ENCODE measurements at regions not wholly inside any gene's neighbourhood (a gene's known extent, or its start where the extent isn't known, plus 50 kb on each side); places are given as distances from the start of the nearest gene placed in this dataset.

DNA sequence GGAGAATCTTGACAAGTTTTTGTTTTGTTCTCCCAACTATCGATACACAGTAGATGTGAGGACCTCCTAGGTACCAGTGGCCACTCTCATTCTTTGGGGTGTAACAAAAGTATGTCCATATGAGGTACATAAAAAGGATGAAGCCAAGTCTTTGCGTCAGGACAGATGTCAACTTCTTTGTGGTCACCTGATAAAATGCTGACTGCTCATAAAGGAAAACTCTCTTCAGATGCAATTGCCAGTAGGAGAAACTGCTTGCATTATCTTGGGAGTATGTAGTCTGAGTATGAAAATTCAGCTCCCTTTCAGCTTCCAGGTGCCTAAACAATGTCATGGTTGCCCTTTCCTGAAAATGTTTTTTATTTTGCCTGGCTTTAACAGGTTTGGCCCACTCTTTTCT lies 123.8 kb upstream of the GOLIM4 start (continued):
- TF ChIP-seq, protein P1, sequence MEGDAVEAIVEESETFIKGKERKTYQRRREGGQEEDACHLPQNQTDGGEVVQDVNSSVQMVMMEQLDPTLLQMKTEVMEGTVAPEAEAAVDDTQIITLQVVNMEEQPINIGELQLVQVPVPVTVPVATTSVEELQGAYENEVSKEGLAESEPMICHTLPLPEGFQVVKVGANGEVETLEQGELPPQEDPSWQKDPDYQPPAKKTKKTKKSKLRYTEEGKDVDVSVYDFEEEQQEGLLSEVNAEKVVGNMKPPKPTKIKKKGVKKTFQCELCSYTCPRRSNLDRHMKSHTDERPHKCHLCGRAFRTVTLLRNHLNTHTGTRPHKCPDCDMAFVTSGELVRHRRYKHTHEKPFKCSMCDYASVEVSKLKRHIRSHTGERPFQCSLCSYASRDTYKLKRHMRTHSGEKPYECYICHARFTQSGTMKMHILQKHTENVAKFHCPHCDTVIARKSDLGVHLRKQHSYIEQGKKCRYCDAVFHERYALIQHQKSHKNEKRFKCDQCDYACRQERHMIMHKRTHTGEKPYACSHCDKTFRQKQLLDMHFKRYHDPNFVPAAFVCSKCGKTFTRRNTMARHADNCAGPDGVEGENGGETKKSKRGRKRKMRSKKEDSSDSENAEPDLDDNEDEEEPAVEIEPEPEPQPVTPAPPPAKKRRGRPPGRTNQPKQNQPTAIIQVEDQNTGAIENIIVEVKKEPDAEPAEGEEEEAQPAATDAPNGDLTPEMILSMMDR (conservative IDR thresholded peaks at IDR 0.05; ENCODE audit: low read depth in 2 of 2) = no peak
- no peak for TF ChIP-seq CREB1 (CRISPR knock-in tag; IDR thresholded peaks at IDR 0.05; ENCODE audit: low read depth)
- no peak for TF ChIP-seq ZNF331 (CRISPR knock-in tag; IDR thresholded peaks at IDR 0.05; ENCODE audit: low read depth)

DNA sequence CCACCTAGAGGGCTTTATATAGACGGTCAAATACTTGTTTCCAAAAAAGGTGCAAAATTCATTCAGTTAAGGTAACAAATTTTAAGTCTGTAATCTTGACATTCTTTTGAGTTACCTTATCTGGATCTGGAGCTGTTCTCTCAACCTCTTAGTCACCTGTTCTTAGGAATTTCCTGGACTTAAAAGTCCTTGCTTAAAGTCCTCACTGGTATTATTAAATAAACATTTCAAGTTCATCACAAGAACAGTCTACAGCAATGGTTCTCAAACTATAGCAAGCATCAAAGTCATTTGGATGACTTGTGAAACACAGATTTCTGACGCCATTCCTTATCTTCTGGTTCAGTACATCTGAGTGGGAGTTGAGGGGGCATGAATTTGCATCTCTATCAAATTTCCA lies 122.9 kb upstream of the GOLIM4 start:
- Mint-ChIP-seq H3K36me3 (ENCODE audit: low read depth) (no peaks in the 10 kb centered on the region), H3K9me3 (no peaks in the 10 kb centered on the region), H3K4me3 (no peak overlapping the region), H3K27me3 (ENCODE audit: insufficient read depth, low read depth, poor library complexity) (no peaks in the 10 kb centered on the region), H3K27ac (no peak overlapping the region), H3K4me1 (peaks cover 16% of the 10 kb centered on the region)
- Histone ChIP-seq H3K79me2 (replicated peaks; ENCODE audit: insufficient read depth) (no peaks in the 10 kb centered on the region), H3F3A (replicated peaks; ENCODE audit: low read depth) (no peaks in the 10 kb centered on the region), H3K27ac (ENCODE audit: low read depth) (no peak overlapping the region), H3K4me2 (no peak overlapping the region), H3K36me3 (ENCODE audit: insufficient read depth) (no peaks in the 10 kb centered on the region), H4K20me1 (replicated peaks; ENCODE audit: insufficient read depth) (no peaks in the 10 kb centered on the region), H2AFZ (no peak overlapping the region), H3K4me3 (no peak overlapping the region), H3K9me2 (ENCODE audit: insufficient read depth) (no peaks in the 10 kb centered on the region; the same call in 1 of the 2 replicates), H3K4me1 (ENCODE audit: insufficient read depth) (no peaks in the 10 kb centered on the region; the same call in 1 of the 2 replicates), H3K27me3 (ENCODE audit: insufficient read depth) (no peaks in the 10 kb centered on the region)
- TF ChIP-seq POLR2AphosphoS5 (IDR thresholded peaks at IDR 0.05; ENCODE audit: low read depth) = no peak
- ATAC-seq (no peak), DNase-seq (ENCODE audit: low spot score) (no peak)

DNA sequence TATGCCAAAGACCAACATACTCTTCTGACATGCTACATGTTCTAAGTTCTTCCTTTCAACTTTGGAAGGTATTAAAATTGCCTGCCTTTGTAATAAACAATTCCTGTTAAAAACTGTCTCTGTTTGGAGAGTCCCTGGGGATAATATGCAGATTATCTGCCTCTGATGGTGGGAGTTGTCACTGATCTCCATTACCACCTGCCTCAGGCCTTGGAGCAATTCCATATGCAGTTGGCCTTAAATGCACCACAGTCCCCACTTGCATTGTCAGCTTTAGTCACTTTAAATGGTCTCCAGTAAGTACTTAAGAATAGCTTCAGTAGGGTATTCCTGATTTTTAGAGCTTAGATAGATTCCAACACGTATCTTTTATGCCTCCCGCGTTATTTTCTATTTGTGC lies 121.1 kb upstream of the GOLIM4 start:
- H3F3A ChIP-seq (replicated peaks; ENCODE audit: low read depth) = no peaks in the 10 kb centered on the region
- H3K27me3 Mint-ChIP-seq (ENCODE audit: insufficient read depth, low read depth, poor library complexity) = no peaks in the 10 kb centered on the region
- H2AFZ ChIP-seq = no peak overlapping the region
- H3K4me1 ChIP-seq (ENCODE audit: insufficient read depth) = no peaks in the 10 kb centered on the region
- no peaks in the 10 kb centered on the region for H4K20me1 ChIP-seq (replicated peaks; ENCODE audit: insufficient read depth)
- DNase-seq (ENCODE audit: low spot score) (no peak), ATAC-seq (no peak)
- H3K79me2 ChIP-seq (replicated peaks; ENCODE audit: insufficient read depth) = no peaks in the 10 kb centered on the region
- no peak overlapping the region for H3K27ac ChIP-seq (ENCODE audit: low read depth)
- no peaks in the 10 kb centered on the region for H3K27me3 ChIP-seq (ENCODE audit: insufficient read depth)
- H3K36me3 ChIP-seq (ENCODE audit: insufficient read depth) = no peaks in the 10 kb centered on the region
- no peaks in the 10 kb centered on the region for H3K9me3 Mint-ChIP-seq
- H3K27ac Mint-ChIP-seq = no peak overlapping the region
- H3K9me2 ChIP-seq (ENCODE audit: insufficient read depth) = no peaks in the 10 kb centered on the region; the same call in 1 of the 2 replicates
- H3K36me3 Mint-ChIP-seq (ENCODE audit: low read depth) = no peaks in the 10 kb centered on the region
- no peak overlapping the region for H3K4me3 ChIP-seq
- peaks cover 12% of the 10 kb centered on the region; the same call in 2 of the 3 replicates for H3K4me1 Mint-ChIP-seq
- no peak overlapping the region for H3K4me2 ChIP-seq
- TF ChIP-seq, protein P2, sequence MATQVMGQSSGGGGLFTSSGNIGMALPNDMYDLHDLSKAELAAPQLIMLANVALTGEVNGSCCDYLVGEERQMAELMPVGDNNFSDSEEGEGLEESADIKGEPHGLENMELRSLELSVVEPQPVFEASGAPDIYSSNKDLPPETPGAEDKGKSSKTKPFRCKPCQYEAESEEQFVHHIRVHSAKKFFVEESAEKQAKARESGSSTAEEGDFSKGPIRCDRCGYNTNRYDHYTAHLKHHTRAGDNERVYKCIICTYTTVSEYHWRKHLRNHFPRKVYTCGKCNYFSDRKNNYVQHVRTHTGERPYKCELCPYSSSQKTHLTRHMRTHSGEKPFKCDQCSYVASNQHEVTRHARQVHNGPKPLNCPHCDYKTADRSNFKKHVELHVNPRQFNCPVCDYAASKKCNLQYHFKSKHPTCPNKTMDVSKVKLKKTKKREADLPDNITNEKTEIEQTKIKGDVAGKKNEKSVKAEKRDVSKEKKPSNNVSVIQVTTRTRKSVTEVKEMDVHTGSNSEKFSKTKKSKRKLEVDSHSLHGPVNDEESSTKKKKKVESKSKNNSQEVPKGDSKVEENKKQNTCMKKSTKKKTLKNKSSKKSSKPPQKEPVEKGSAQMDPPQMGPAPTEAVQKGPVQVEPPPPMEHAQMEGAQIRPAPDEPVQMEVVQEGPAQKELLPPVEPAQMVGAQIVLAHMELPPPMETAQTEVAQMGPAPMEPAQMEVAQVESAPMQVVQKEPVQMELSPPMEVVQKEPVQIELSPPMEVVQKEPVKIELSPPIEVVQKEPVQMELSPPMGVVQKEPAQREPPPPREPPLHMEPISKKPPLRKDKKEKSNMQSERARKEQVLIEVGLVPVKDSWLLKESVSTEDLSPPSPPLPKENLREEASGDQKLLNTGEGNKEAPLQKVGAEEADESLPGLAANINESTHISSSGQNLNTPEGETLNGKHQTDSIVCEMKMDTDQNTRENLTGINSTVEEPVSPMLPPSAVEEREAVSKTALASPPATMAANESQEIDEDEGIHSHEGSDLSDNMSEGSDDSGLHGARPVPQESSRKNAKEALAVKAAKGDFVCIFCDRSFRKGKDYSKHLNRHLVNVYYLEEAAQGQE (IDR thresholded peaks at IDR 0.05; ENCODE audit: unreplicated experiment) = no peak
- TF ChIP-seq EZH2 (IDR thresholded peaks at IDR 0.05; ENCODE audit: low read depth, unreplicated experiment) (no peak), JUNB (IDR thresholded peaks at IDR 0.05; ENCODE audit: unreplicated experiment) (no peak), NANOG (IDR thresholded peaks at IDR 0.05; ENCODE audit: borderline replicate concordance) (no peak), EZH2phosphoT487 (IDR thresholded peaks at IDR 0.05; ENCODE audit: unreplicated experiment) (no peak), ZNF114 (CRISPR knock-in tag; IDR thresholded peaks at IDR 0.05) (no peak), POLR2AphosphoS5 (IDR thresholded peaks at IDR 0.05; ENCODE audit: low read depth) (no peak)
- TF ChIP-seq, protein P1 (conservative IDR thresholded peaks at IDR 0.05; ENCODE audit: low read depth in 2 of 2) = no peak
- no peak overlapping the region for H3K4me3 Mint-ChIP-seq

Measured in GM23338 (cell line).